SH-SY5Y (cell line): ENCODE measurements at regions not wholly inside any gene's neighbourhood (a gene's known extent, or its start where the extent isn't known, plus 50 kb on each side); places are given as distances from the start of the nearest gene placed in this dataset.
A peak's percentile ranks its signal among the peaks of the same experiment; 100 is the strongest.

Source experiments
- GATA2 ChIP-seq: IDR thresholded peaks from 2 replicates; pipeline ENCODE4 v1.6.1; 2011; ENCODE audit warnings: mild to moderate bottlenecking, low read depth, low read length
- GATA3 ChIP-seq: IDR thresholded peaks from 2 replicates; pipeline ENCODE4 v1.6.1; 2011; ENCODE audit warnings: low read depth, mild to moderate bottlenecking, low read length, moderate library complexity

GRCh38 chr1:222385955-222386354, 161.9 kb downstream of the HHIPL2 start:
- TF ChIP-seq GATA3 (no peak), GATA2 (no peak)

- TF ChIP-seq GATA2 = no peak
- no peak for TF ChIP-seq GATA3
Observed at GRCh38 chr1:222385262-222385661, 162.6 kb downstream of the HHIPL2 start.

- TF ChIP-seq GATA3 = no peak
- TF ChIP-seq GATA2 = no peak
Observed at GRCh38 chr1:222384531-222384930, 163.4 kb downstream of the HHIPL2 start.

GRCh38 chr1:222382171-222382570, 165.7 kb downstream of the HHIPL2 start:
- TF ChIP-seq GATA2 = no peak
- no peak for TF ChIP-seq GATA3

- no peak for TF ChIP-seq GATA3
- TF ChIP-seq GATA2 = no peak
Observed at GRCh38 chr1:222377428-222378088, 170.3 kb downstream of the HHIPL2 start.

GRCh38 chr1:222375701-222376100, 172.2 kb downstream of the HHIPL2 start:
- TF ChIP-seq GATA3 (no peak), GATA2 (no peak)

GRCh38 chr1:222373831-222374602, 173.9 kb downstream of the HHIPL2 start:
- TF ChIP-seq GATA2 (no peak), GATA3 (peak; percentile 17; the same call in 1 of the 2 replicates)

- TF ChIP-seq GATA2 (no peak), GATA3 (no peak)
Observed at GRCh38 chr1:222373216-222373615, 174.7 kb downstream of the HHIPL2 start.

GRCh38 chr1:222372221-222372620, 175.7 kb downstream of the HHIPL2 start:
- no peak for TF ChIP-seq GATA3
- TF ChIP-seq GATA2 = no peak

- TF ChIP-seq GATA2 = no peak
- no peak for TF ChIP-seq GATA3
Observed at GRCh38 chr1:222370913-222371675, 176.8 kb downstream of the HHIPL2 start.

GRCh38 chr1:222370081-222370912, 177.6 kb downstream of the HHIPL2 start:
- TF ChIP-seq GATA2 = no peak
- TF ChIP-seq GATA3 = no peak

- TF ChIP-seq GATA3 (no peak), GATA2 (no peak)
Observed at GRCh38 chr1:222369148-222369547, 178.8 kb downstream of the HHIPL2 start.

- TF ChIP-seq GATA2 = no peak
- no peak for TF ChIP-seq GATA3
Observed at GRCh38 chr1:222358100-222358499, 189.8 kb downstream of the HHIPL2 start.
